ENCODE measurements at regions not wholly inside any gene's neighbourhood (a gene's known extent, or its start where the extent isn't known, plus 50 kb on each side); places are given as distances from the start of the nearest gene placed in this dataset.

GRCh38 chr20:41747226-41747625 is 129.0 kb upstream of the CHD6 start:
- Mint-ChIP-seq H3K9me3 (peaks cover 12% of the 10 kb centered on the region), H3K36me3 (ENCODE audit: low read depth) (no peaks in the 10 kb centered on the region), H3K4me1 (peaks cover 4% of the 10 kb centered on the region), H3K27ac (no peak overlapping the region), H3K27me3 (peaks cover 30% of the 10 kb centered on the region), H3K4me3 (no peak overlapping the region)
- intact Hi-C loops (cut with micrococcal nuclease), result no loop called here
- POLR2A ChIA-PET, result no interaction called here
- CTCF ChIA-PET, result no interaction called here
- TF ChIP-seq CTCF (IDR thresholded peaks at IDR 0.05), result no peak
- DNase-seq (no peak), ATAC-seq (ENCODE audit: low read depth) (no peak)

- Mint-ChIP-seq H3K27me3 (peaks cover 30% of the 10 kb centered on the region), H3K9me3 (peaks cover 12% of the 10 kb centered on the region), H3K4me1 (peaks cover 4% of the 10 kb centered on the region), H3K4me3 (no peak overlapping the region), H3K36me3 (ENCODE audit: low read depth) (no peaks in the 10 kb centered on the region), H3K27ac (no peak overlapping the region)
- CTCF ChIA-PET, result no interaction called here
- DNase-seq (no peak), ATAC-seq (ENCODE audit: low read depth) (no peak)
- TF ChIP-seq CTCF (IDR thresholded peaks at IDR 0.05), result no peak
- intact Hi-C loops (cut with micrococcal nuclease), result no loop called here
- POLR2A ChIA-PET, result no interaction called here
Measured at GRCh38 chr20:41746635-41747034, 128.5 kb upstream of the CHD6 start.

GRCh38 chr20:41738604-41739206 is 120.5 kb upstream of the CHD6 start:
- TF ChIP-seq CTCF (IDR thresholded peaks at IDR 0.05), result no peak
- Mint-ChIP-seq H3K9me3 (peaks cover 5% of the 10 kb centered on the region), H3K27me3 (peaks cover 4% of the 10 kb centered on the region), H3K36me3 (ENCODE audit: low read depth) (no peaks in the 10 kb centered on the region), H3K27ac (no peak overlapping the region), H3K4me3 (no peak overlapping the region), H3K4me1 (no peaks in the 10 kb centered on the region)
- ATAC-seq (ENCODE audit: low read depth) (peak; percentile 54), DNase-seq (no peak)
- ChIA-PET POLR2A (no interaction called here), CTCF (interaction anchor here (1.0 to 1.2 kb wide), 2 partner anchors 10 to 1671 kb away, joined by 4 read pairs; no protein-coding TSS in a partner anchor)
- intact Hi-C loops (cut with micrococcal nuclease), result no loop called here

GRCh38 chr20:41735949-41736348 is 117.8 kb upstream of the CHD6 start:
- ATAC-seq (ENCODE audit: low read depth) (no peak), DNase-seq (no peak)
- CTCF ChIA-PET, result no interaction called here
- Mint-ChIP-seq H3K27ac (no peak overlapping the region), H3K4me3 (no peak overlapping the region), H3K27me3 (peaks cover 6% of the 10 kb centered on the region), H3K9me3 (peaks cover 3% of the 10 kb centered on the region), H3K36me3 (ENCODE audit: low read depth) (no peaks in the 10 kb centered on the region), H3K4me1 (no peaks in the 10 kb centered on the region)
- POLR2A ChIA-PET, result no interaction called here
- no peak for TF ChIP-seq CTCF (IDR thresholded peaks at IDR 0.05)
- intact Hi-C loops (cut with micrococcal nuclease), result no loop called here

- ATAC-seq (ENCODE audit: low read depth) (peak; percentile 64), DNase-seq (no peak)
- intact Hi-C loops (cut with micrococcal nuclease), result no loop called here
- peaks cover 6% of the 10 kb centered on the region for H3K27me3 Mint-ChIP-seq
- H3K4me3 Mint-ChIP-seq, result no peak overlapping the region
- H3K9me3 Mint-ChIP-seq, result peaks cover 3% of the 10 kb centered on the region
- H3K27ac Mint-ChIP-seq, result no peak overlapping the region
- peak; percentile 94 for TF ChIP-seq CTCF (IDR thresholded peaks at IDR 0.05)
- ChIA-PET CTCF (interaction anchor here (0.6 to 2.0 kb wide), 5 partner anchors 8 to 1674 kb away, joined by 3 to 7 read pairs (median 4); no protein-coding TSS in a partner anchor), POLR2A (no interaction called here)
- no peaks in the 10 kb centered on the region for H3K36me3 Mint-ChIP-seq (ENCODE audit: low read depth)
- H3K4me1 Mint-ChIP-seq, result no peaks in the 10 kb centered on the region
Measured at GRCh38 chr20:41734506-41734945, 116.3 kb upstream of the CHD6 start.

All from activated B cell treated with CpG ODN at 0.5 μM for 24 hours (primary cell).